Mesothelial cell of epicardium (in vitro differentiated cells): ENCODE measurements at regions not wholly inside any gene's neighbourhood (a gene's known extent, or its start where the extent isn't known, plus 50 kb on each side); places are given as distances from the start of the nearest gene placed in this dataset.

Experiments used
- DNase-seq, 2 experiments: peaks; one replicate each; pipeline ENCODE4 v3.0.0; 2021; ENCODE audit warnings: low spot score in 2 of 2; ENCODE audit not compliant: unreplicated experiment in 2 of 2
- H3K27ac Mint-ChIP-seq: 2 replicates; pipeline ENCODE4 v1.8.0; 2021; ENCODE audit warnings: mixed read lengths
- H3K27me3 Mint-ChIP-seq: 2 replicates; pipeline ENCODE4 v1.8.0; 2021; ENCODE audit warnings: low read depth, mixed read lengths
- H3K36me3 Mint-ChIP-seq: 2 replicates; pipeline ENCODE4 v1.8.0; 2021; ENCODE audit warnings: mixed read lengths
- H3K4me1 Mint-ChIP-seq: 2 replicates; pipeline ENCODE4 v1.8.0; 2021; ENCODE audit warnings: mixed read lengths
- H3K4me3 Mint-ChIP-seq: 2 replicates; pipeline ENCODE4 v1.8.0; 2021; ENCODE audit warnings: mild to moderate bottlenecking, moderate library complexity, mixed read lengths
- H3K9me3 Mint-ChIP-seq: 2 replicates; pipeline ENCODE4 v1.8.0; 2021; ENCODE audit warnings: mixed read lengths
- TF ChIP-seq, protein P1 (sequence below): fragments of 200-600 bp; sonication (generic); IDR thresholded peaks from one replicate; pipeline ENCODE4 v1.5.0; 2021; ENCODE audit warnings: antibody characterized with exemption; ENCODE audit not compliant: unreplicated experiment

GRCh38 chr4:15182600-15183220, 180.4 kb downstream of the CPEB2 start:
- no peak for DNase-seq
- Mint-ChIP-seq H3K36me3 (no peaks in the 10 kb centered on the region), H3K27ac (no peak overlapping the region), H3K9me3 (no peaks in the 10 kb centered on the region), H3K27me3 (no peaks in the 10 kb centered on the region), H3K4me1 (no peaks in the 10 kb centered on the region), H3K4me3 (no peak overlapping the region)
- TF ChIP-seq, protein P1, sequence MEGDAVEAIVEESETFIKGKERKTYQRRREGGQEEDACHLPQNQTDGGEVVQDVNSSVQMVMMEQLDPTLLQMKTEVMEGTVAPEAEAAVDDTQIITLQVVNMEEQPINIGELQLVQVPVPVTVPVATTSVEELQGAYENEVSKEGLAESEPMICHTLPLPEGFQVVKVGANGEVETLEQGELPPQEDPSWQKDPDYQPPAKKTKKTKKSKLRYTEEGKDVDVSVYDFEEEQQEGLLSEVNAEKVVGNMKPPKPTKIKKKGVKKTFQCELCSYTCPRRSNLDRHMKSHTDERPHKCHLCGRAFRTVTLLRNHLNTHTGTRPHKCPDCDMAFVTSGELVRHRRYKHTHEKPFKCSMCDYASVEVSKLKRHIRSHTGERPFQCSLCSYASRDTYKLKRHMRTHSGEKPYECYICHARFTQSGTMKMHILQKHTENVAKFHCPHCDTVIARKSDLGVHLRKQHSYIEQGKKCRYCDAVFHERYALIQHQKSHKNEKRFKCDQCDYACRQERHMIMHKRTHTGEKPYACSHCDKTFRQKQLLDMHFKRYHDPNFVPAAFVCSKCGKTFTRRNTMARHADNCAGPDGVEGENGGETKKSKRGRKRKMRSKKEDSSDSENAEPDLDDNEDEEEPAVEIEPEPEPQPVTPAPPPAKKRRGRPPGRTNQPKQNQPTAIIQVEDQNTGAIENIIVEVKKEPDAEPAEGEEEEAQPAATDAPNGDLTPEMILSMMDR = no peak

GRCh38 chr4:15186149-15186548, 183.9 kb downstream of the CPEB2 start:
- Mint-ChIP-seq H3K27ac (no peak overlapping the region), H3K27me3 (peaks cover 1% of the 10 kb centered on the region), H3K4me3 (no peak overlapping the region), H3K4me1 (no peaks in the 10 kb centered on the region), H3K9me3 (no peaks in the 10 kb centered on the region), H3K36me3 (no peaks in the 10 kb centered on the region)
- no peak for DNase-seq
- TF ChIP-seq, protein P1 = no peak

- Mint-ChIP-seq H3K27me3 (peaks cover 1% of the 10 kb centered on the region), H3K36me3 (no peaks in the 10 kb centered on the region), H3K4me3 (no peak overlapping the region), H3K27ac (no peak overlapping the region), H3K9me3 (no peaks in the 10 kb centered on the region), H3K4me1 (no peaks in the 10 kb centered on the region)
- no peak for DNase-seq
- TF ChIP-seq, protein P1 = no peak
Observed at GRCh38 chr4:15186806-15187205, 184.5 kb downstream of the CPEB2 start.

DNA sequence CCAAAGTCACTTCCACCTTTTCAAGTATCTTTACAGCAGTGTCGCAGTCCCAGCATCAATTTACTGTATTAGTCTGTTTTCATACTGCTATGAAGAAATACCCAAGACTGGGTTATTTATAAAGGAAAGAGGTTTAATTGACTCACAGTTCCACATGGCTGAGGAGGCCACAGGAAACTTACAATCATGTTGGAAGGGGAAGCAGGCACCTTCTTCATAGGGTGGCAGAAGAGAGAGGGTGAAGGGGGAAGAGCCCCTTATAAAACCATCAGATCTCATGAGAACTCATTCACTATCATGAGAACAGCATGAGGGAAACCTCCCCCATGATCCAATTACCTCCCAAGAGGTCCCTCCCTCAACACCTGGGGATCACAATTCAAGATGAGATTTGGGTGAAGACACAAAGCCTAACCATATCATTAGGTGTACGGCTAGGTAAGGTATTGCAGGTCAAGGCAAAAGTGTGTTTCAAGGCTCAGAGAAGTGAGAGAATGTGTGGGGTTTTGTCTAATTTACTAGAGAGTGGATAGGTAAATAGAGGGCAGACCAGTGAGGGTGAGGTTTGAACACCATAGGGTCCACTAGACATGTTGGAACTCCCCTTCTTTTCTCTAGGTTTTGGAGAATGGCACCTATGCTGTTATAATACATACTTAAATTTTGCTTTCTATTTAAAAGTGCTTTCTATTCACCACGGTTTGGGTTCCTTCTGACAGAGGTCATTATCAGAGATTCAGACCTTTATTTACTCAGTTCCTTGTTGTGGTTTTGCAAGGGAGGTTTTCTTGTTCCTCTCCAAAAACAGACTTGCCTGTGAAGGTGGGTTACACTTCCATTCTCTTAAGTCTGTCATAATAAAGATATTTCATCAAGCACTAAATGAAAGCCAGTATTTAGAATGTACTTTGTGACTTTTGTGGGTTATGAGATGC, 186.6 kb downstream of the CPEB2 start:
- no peaks in the 10 kb centered on the region for H3K9me3 Mint-ChIP-seq
- H3K4me1 Mint-ChIP-seq = no peaks in the 10 kb centered on the region
- H3K27ac Mint-ChIP-seq = no peak overlapping the region
- no peak for DNase-seq
- H3K36me3 Mint-ChIP-seq = no peaks in the 10 kb centered on the region
- peaks cover 1% of the 10 kb centered on the region for H3K27me3 Mint-ChIP-seq
- H3K4me3 Mint-ChIP-seq = no peak overlapping the region
- TF ChIP-seq, protein P1 = no peak

DNA sequence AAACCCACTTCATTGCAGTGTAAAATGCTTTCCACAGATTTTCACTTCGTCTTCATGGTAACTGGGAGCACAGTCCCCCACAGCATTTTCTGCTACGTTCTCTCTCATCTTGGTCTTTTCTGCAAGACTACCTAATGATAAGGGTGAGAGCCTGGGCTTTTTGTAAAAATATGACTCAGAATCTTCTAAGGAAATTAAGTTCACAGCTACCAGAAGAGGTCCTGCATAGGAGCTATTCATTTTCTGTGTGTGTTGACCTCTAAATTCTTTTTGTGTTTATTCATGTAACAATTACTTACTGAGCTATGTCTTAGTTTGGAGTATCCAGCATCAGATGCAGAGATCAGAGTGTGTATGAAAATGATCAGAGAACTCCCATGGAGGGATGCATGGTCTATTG, 192.2 kb downstream of the CPEB2 start:
- TF ChIP-seq, protein P1 = no peak
- peaks cover 4% of the 10 kb centered on the region for H3K4me1 Mint-ChIP-seq
- no peak overlapping the region for H3K4me3 Mint-ChIP-seq
- DNase-seq = no peak
- H3K27ac Mint-ChIP-seq = no peak overlapping the region
- no peaks in the 10 kb centered on the region for H3K9me3 Mint-ChIP-seq
- H3K36me3 Mint-ChIP-seq = no peaks in the 10 kb centered on the region
- no peaks in the 10 kb centered on the region for H3K27me3 Mint-ChIP-seq
